Midbrain (tissue), 1 donor: ENCODE measurements at regions not wholly inside any gene's neighbourhood (a gene's known extent, or its start where the extent isn't known, plus 50 kb on each side); places are given as distances from the start of the nearest gene placed in this dataset.
A peak's percentile ranks its signal among the peaks of the same experiment; 100 is the strongest.
"Not testable (repeated sequence)": the region's sequence is repeated elsewhere in the genome, so short reads cannot be mapped to it uniquely, and the experiment has no call there.

Source experiments
- DNase-seq: peaks from one replicate; lab custom pipeline; 2025; lab: John Stamatoyannopoulos, UW

DNA sequence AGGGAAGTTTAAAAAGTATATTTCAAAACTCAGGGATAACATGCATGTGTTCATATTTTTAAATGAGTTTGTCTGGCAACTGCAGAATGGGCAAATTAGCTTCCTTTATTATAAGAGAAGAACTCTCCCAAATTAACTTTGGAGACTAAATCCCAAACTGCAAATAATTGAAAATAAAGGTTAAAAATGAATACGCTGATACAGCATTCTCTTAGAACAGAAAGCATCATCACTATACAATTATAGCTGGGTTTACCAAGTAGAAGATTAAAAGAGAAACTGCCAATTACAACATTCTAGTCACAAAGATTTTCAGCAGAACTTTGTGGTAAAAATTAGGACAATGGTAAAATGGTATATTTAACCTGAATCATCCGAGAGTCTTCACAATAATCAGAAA lies 73.3 kb downstream of the OLFM4 start:
- DNase-seq = no peak

DNA sequence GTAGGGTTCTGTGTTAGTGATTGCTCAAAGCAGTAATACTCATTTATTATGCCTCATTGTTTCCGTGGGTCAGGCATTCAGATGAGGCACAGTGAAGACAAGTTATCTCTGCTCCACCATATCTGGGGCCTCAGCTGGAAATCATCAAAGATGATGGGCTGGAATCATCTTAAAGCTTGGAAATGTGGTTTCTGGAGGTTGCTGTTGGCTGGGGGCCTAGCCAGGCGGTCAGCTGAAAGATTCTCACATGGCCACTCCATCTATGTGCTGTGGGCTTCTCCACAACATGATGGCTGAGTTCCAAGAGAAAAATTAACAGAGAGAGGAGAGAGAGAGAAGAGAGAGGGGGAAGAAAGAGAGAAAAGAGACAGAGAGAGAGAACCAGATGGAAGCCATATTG lies 75.5 kb downstream of the OLFM4 start:
- no peak for DNase-seq

DNA sequence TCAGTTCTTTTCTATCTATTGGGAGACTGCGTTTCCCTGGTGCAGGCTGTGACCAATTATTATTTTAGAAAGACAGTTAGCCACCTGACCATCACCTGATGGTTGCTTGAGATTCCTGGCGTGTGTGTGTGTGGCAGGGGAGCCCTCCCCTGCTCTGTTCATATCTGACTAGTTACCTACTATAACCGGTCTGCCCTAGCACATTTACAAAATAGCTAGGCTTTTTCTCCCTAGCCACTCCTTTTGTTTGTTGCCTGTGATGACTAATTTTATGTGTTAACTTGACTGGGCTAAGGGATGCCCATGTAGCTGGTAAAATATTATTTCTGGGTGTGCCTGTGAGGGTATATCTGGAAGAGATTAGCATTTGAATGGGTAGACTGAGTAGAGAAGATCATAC lies 76.9 kb downstream of the OLFM4 start:
- DNase-seq = no peak

GRCh38 chr13:53105890-53106289 lies 77.3 kb downstream of the OLFM4 start:
- DNase-seq = no peak

DNA sequence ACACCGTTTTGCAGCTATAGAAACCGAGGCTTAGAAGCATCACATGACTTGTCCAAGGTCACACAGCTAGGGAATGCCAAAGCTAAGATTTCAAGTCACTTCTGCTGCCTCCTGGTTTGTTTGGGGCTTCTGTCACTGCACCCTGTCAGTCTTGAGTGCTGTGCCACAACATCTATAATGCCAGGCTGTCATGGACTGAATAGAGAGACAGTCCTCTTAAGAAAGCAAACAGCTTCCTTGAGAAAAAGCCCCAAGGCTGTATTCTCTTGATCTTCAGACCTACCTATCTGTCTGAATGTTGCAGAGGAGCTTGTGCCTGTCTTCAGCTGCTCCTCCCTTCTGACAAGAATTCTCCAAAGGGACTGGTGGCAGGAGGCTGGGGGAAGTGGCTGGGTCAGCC lies 81.6 kb downstream of the OLFM4 start:
- no peak for DNase-seq

DNA sequence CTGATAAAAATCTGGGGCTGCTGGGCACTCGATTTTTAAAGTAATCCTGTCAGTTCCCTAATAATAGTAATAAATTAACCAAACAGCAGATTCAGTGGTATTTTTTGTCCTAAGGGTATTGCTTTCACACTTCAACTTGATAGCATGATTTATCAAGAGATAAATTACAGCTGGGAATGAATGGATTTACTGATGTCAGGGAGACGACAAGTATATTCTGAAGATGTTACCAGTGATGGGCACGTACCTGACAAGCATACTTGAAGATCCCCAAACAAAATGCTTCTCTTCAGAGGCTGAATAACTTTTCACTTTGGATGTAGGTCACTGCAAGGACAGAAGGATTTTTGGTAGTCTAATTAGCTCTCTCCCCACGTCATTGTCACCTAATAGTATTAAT lies 82.0 kb downstream of the OLFM4 start:
- DNase-seq = no peak

GRCh38 chr13:53112522-53112921 lies 83.9 kb downstream of the OLFM4 start:
- no peak for DNase-seq

- not testable (repeated sequence) for DNase-seq
Measured at GRCh38 chr13:53117048-53117447, 88.4 kb downstream of the OLFM4 start.

- DNase-seq = no peak
Measured at GRCh38 chr13:53121131-53121773, 92.6 kb downstream of the OLFM4 start.

DNA sequence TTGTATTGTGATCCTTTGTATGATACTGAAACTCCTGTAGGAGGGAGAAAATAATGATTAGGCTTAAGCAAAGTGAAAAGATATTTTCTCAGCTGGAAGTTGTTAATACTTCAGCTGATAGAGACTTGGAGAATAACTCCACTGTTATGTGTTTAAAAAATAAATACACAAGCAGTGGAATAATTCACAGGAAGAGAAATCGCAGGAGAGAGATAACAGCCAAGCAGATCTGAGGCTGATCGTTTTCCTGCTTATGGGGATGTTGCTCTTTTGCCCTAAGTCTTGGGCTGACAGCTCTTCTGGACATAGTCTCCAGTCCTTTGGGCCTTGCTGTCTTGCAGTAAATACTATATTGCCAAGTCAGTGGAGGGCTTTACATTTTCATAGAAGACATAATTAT lies 93.3 kb downstream of the OLFM4 start:
- DNase-seq = no peak

GRCh38 chr13:53123536-53123935 lies 94.9 kb downstream of the OLFM4 start:
- no peak for DNase-seq

DNA sequence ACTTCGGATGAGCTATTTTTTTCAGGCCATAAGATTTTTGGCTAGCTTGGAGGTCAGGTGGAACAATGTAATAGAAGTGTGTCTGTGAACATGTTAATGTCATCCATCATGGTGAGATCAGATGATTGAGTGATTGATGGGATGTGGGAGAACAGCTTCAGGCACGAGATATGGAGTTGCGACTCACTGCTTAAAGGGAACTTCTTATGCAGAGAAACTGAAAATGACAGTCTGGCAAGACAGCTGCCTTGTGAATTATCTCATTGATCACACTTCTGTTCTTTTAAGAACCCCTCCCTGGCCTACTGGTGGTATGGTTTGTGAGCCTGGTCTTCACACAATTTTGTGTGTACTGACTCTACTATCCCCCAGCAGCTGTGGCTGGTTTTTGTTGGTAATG lies 96.0 kb downstream of the OLFM4 start:
- no peak for DNase-seq

DNA sequence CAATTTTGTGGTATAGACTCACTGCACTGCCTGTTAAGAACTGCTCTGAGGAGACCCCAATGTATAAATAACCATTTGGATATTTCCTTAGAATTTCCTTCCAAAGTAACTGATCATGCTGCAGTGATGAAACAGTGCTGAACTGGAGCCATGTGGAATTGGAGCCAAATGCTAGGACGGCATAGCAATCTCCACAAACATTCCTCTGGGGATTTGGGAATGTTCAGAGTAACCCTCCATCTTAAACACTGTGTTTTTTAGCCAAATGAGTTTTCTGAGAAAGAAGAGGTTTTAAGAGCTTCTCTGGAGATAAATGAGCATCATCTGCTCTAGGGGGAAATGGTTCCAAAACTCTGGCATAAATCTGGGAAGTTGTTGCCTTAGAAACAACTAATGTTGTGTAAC lies 98.2 kb downstream of the OLFM4 start:
- DNase-seq = no peak

DNA sequence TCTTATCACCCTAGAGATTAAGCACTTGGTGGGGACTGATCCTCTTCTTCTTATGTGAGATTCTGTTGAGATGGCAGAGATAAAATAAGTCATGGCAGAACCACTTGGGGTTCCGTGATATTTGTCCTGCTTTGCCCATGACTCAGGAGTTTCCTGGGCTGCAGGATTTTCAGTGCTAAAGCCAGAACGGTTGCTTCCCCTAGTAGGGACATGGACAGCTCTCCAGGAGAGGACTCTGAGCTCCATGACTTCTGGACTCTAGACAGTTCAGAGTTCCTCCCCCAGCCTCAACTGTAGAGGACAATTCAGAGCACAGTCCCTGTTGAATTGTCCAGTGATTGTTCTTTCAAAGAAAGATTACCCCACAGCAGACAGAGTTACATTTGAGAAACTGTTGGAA lies 98.8 kb downstream of the OLFM4 start:
- no peak for DNase-seq

- no peak for DNase-seq
Measured at GRCh38 chr13:53129864-53130393, 101.3 kb downstream of the OLFM4 start.

- DNase-seq = no peak
Measured at GRCh38 chr13:53131361-53131760, 102.7 kb downstream of the OLFM4 start.

DNA sequence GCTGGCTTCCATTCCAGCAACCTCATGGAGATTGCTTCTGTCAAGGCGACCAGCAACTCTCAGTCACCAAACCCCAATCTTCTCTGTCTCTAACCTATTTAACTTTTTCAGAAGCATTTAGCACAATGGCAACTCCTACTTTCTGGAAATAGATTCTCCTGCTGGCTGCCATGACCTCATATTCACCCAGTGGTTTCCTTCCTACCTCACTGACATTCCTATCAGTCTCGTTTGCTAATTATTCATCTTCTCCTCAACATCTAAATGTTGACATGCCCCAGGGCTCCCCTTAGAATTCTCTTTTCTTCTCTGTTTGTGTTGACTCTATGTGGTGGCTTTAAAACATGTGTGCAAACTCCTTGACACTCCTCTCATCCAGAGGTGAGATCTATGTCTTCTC lies 106.7 kb downstream of the OLFM4 start:
- no peak for DNase-seq

DNA sequence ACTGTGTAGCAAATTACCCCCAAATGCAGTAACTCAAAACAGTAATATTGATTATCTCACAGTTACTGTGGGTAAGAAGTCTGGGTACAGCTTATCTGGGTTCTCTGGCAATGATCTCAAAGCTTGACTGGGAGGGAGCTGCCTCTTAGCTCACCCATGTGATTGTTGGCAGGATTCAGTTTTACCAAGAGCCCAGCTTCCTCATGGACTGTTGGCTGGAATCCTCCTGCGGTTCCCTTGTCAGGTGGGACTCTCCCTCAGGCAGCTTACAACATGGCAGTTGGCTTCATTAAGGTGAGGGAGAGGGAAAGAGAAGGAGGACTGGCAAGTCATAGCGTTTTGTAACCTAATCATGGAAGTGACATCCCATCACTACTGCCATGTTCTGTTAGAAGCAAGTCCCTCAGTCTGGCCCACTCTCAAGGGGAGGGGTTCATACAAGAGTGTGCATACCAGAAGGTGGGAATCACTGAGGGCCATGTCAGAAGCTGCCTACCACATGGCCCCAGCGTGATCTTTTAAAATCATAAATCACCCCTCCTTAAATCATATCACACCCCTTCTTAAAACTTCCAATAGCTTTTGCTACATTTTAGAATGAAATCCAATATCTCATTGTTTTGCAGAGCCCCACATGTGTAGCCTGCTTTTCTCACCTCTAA lies 108.1 kb downstream of the OLFM4 start:
- DNase-seq = no peak

GRCh38 chr13:53137779-53138178 lies 109.2 kb downstream of the OLFM4 start:
- no peak for DNase-seq

GRCh38 chr13:53138376-53139036 lies 109.9 kb downstream of the OLFM4 start:
- DNase-seq = no peak

GRCh38 chr13:53141336-53141735 lies 112.7 kb downstream of the OLFM4 start:
- DNase-seq = no peak

- no peak for DNase-seq
Measured at GRCh38 chr13:53142306-53142705, 113.7 kb downstream of the OLFM4 start.

DNA sequence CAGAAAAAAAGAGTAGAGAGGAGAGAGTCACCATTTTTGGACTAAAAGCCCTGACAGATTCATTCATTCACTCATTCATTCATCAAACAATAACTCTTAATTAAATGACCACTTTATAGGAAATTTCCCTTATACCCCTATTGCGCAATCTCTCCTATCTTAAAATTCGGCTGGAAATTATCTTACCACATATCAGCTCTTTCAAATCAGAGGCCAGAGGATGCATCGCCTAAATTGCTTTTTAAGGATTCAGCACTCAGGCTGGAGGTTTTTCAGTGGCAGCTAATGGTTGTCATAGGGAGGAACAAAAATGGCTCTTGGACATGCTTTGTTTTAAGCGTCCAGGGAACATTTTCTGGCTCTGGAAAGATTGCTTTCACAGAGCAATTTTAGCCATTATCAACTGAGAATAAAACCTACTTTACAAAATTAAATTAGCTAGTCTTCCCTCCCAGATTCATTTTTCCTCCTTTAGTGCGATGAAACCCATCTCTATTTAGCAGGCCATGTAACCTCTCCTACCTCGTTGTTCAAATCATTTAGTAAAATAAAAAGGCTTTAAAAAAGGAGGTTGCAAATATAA lies 115.2 kb downstream of the OLFM4 start:
- peak; percentile 13 for DNase-seq
